Astrocyte (in vitro differentiated cells and primary cell): ENCODE measurements at regions not wholly inside any gene's neighbourhood (a gene's known extent, or its start where the extent isn't known, plus 50 kb on each side); places are given as distances from the start of the nearest gene placed in this dataset.

Experiments
- DNase-seq: peaks from one replicate; pipeline ENCODE4 v3.0.0-alpha.2; 2010; ENCODE audit warnings: low read depth
- FAIRE-seq: peaks from 2 replicates; lab custom pipeline; 2011; peaks lifted over from hg19 to GRCh38; lab: Jason Lieb, UNC
- H2AFZ ChIP-seq: 2 replicates; pipeline ENCODE4 v1.6.0; 2012; ENCODE audit warnings: low read depth, low read length, inconsistent platforms
- H3K27ac ChIP-seq: 2 replicates; pipeline ENCODE4 v1.5.1; 2011; ENCODE audit warnings: low read depth, low read length, inconsistent platforms
- H3K27me3 ChIP-seq: 2 replicates; pipeline ENCODE4 v1.6.0; 2011; ENCODE audit warnings: low read length, inconsistent platforms; ENCODE audit not compliant: insufficient read depth
- H3K36me3 ChIP-seq: 2 replicates; pipeline ENCODE4 v1.5.1; 2011; ENCODE audit warnings: low read length, inconsistent platforms; ENCODE audit not compliant: insufficient read depth
- H3K4me1 ChIP-seq: 2 replicates; pipeline ENCODE4 v1.5.1; 2011; ENCODE audit warnings: low read length, inconsistent platforms; ENCODE audit not compliant: insufficient read depth
- H3K4me2 ChIP-seq: 2 replicates; pipeline ENCODE4 v1.6.0; 2012; ENCODE audit warnings: low read length, inconsistent platforms
- H3K4me3 ChIP-seq: 2 replicates; pipeline ENCODE4 v1.5.1; 2011; ENCODE audit warnings: low read depth, mild to moderate bottlenecking, low read length, inconsistent platforms; ENCODE audit not compliant: insufficient read depth
- H3K79me2 ChIP-seq: 2 replicates; pipeline ENCODE4 v1.6.0; 2012; ENCODE audit warnings: mild to moderate bottlenecking, low read length, inconsistent platforms; ENCODE audit not compliant: insufficient read depth
- H3K9ac ChIP-seq: 2 replicates; pipeline ENCODE4 v1.6.0; 2012; ENCODE audit warnings: mild to moderate bottlenecking, low read length, inconsistent platforms
- H3K9me3 ChIP-seq: 2 replicates; pipeline ENCODE4 v1.5.1; 2012; ENCODE audit warnings: low read depth, mild to moderate bottlenecking, low read length, inconsistent platforms; ENCODE audit not compliant: insufficient read depth
- H4K20me1 ChIP-seq: 2 replicates; pipeline ENCODE4 v1.6.0; 2012; ENCODE audit warnings: low read length, inconsistent platforms; ENCODE audit not compliant: insufficient read depth
- H3K27ac Mint-ChIP-seq: one replicate; pipeline ENCODE4 v1.8.0; 2021; ENCODE audit warnings: mild to moderate bottlenecking, mixed read lengths; ENCODE audit not compliant: unreplicated experiment
- H3K27me3 Mint-ChIP-seq: one replicate; pipeline ENCODE4 v1.8.0; 2021; ENCODE audit warnings: low read depth, mixed read lengths; ENCODE audit not compliant: unreplicated experiment
- H3K36me3 Mint-ChIP-seq: one replicate; pipeline ENCODE4 v1.8.0; 2021; ENCODE audit warnings: low read depth, mixed read lengths; ENCODE audit not compliant: unreplicated experiment
- H3K4me1 Mint-ChIP-seq: one replicate; pipeline ENCODE4 v1.8.0; 2021; ENCODE audit warnings: low read depth, mixed read lengths; ENCODE audit not compliant: unreplicated experiment
- H3K4me3 Mint-ChIP-seq: one replicate; pipeline ENCODE4 v1.8.0; 2021; ENCODE audit warnings: mild to moderate bottlenecking, moderate library complexity, mixed read lengths; ENCODE audit not compliant: unreplicated experiment
- H3K9me3 Mint-ChIP-seq: one replicate; pipeline ENCODE4 v1.8.0; 2021; ENCODE audit warnings: mild to moderate bottlenecking, mixed read lengths; ENCODE audit not compliant: unreplicated experiment
- CTCF ChIP-seq: IDR thresholded peaks from 2 replicates; pipeline ENCODE4 v1.5.1; 2011; ENCODE audit warnings: low read depth, mild to moderate bottlenecking, inconsistent platforms, low read length, moderate library complexity; ENCODE audit not compliant: insufficient read depth
- EZH2 ChIP-seq: IDR thresholded peaks from 2 replicates; pipeline ENCODE4 v1.6.1; 2012; ENCODE audit warnings: mild to moderate bottlenecking, low read length, inconsistent platforms; ENCODE audit not compliant: insufficient read depth

GRCh38 chr12:19737019-19737418, 297.7 kb downstream of the AEBP2 start:
- H3K4me3 Mint-ChIP-seq, result no peak overlapping the region
- FAIRE-seq (no peak), DNase-seq (no peak)
- Histone ChIP-seq H3K9me3 (no peaks in the 10 kb centered on the region), H3K4me1 (no peaks in the 10 kb centered on the region), H3K4me3 (no peak overlapping the region), H4K20me1 (no peaks in the 10 kb centered on the region), H3K27me3 (no peaks in the 10 kb centered on the region), H3K9ac (no peak overlapping the region), H3K27ac (no peak overlapping the region), H3K4me2 (no peak overlapping the region), H3K79me2 (no peaks in the 10 kb centered on the region), H3K36me3 (no peaks in the 10 kb centered on the region), H2AFZ (no peak overlapping the region)
- H3K27ac Mint-ChIP-seq, result no peak overlapping the region
- no peak for TF ChIP-seq CTCF
- TF ChIP-seq EZH2, result no peak
- peaks cover 9% of the 10 kb centered on the region for H3K9me3 Mint-ChIP-seq
- peaks cover 2% of the 10 kb centered on the region for H3K36me3 Mint-ChIP-seq
- no peaks in the 10 kb centered on the region for H3K4me1 Mint-ChIP-seq
- no peaks in the 10 kb centered on the region for H3K27me3 Mint-ChIP-seq

DNA sequence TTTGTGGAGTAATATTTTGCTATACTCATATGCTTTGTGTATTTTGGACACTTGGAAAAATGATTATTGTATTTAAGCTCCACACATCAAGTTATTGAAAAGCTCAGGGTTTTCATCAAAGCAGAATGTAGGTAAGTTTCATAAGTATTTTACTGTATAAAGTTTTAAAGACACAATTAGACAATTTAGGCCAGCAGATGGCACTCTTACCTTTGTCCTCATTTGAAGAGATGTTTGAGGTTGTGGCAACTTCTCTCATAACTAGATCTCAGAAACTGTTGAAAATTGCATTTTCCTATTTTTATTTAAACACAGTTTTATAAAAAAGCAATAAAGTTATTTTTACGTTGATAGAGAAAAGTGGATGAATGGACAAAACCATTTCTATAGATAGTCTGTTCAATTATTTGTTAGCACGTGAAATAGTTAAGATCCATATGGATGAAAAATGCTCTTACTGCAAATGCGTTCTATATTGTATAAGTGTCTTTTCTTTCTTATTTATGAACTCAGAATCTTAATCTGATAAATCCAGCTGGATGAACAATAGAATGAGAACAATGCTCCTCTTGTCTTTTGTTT, 300.0 kb downstream of the AEBP2 start:
- Mint-ChIP-seq H3K9me3 (peaks cover 9% of the 10 kb centered on the region), H3K36me3 (peaks cover 2% of the 10 kb centered on the region), H3K4me1 (no peaks in the 10 kb centered on the region), H3K27me3 (peaks cover 2% of the 10 kb centered on the region), H3K27ac (no peak overlapping the region), H3K4me3 (no peak overlapping the region)
- Histone ChIP-seq H3K9ac (no peak overlapping the region), H2AFZ (no peak overlapping the region), H3K4me2 (no peak overlapping the region), H3K9me3 (no peaks in the 10 kb centered on the region), H3K27ac (no peak overlapping the region), H3K4me1 (no peaks in the 10 kb centered on the region), H3K27me3 (no peaks in the 10 kb centered on the region), H3K4me3 (no peak overlapping the region), H3K79me2 (no peaks in the 10 kb centered on the region), H4K20me1 (no peaks in the 10 kb centered on the region), H3K36me3 (no peaks in the 10 kb centered on the region)
- peak; percentile 52 for DNase-seq
- TF ChIP-seq EZH2 (no peak), CTCF (peak; percentile 59)
- peak; percentile 13 for FAIRE-seq

DNA sequence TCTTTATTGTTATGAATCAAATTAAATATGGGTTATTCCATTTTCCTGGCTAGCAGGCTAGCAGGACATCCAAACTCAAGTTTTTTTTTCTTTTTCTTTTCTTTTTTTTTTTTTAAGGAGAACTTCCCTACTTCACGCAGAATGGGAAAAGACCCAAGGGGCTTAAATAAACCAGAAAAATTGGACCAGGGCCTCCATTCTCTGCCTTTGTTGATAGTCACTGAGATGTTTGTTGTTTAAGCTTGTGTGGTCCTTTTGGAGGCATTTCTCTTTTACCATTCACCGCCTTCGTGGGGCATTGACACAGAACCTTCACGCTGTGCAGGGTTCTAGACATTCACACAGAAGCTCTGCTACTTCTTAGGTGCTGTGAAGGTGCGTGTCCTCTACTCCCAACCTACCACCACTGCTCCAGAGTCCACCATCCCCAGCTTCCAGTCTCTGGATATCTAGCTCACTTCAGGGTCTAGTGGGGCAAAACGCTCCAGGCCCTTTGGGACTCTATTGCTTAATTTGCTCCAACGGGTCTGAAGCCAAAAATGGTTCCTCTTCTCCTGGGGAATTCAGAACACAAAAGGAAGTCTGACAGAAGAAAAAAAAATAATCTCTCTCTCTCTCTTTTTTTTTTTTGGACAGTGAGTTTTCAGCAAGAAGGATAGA, 301.3 kb downstream of the AEBP2 start:
- peaks cover 2% of the 10 kb centered on the region for H3K27me3 Mint-ChIP-seq
- no peak overlapping the region for H3K4me3 ChIP-seq
- H3K9me3 Mint-ChIP-seq, result no peaks in the 10 kb centered on the region

More for the DNA sequence above, 301.3 kb downstream of the AEBP2 start:
- H3K27ac Mint-ChIP-seq, result no peak overlapping the region
- H3K4me1 Mint-ChIP-seq, result no peaks in the 10 kb centered on the region
- H3K36me3 ChIP-seq, result no peaks in the 10 kb centered on the region
- H3K36me3 Mint-ChIP-seq, result no peaks in the 10 kb centered on the region
- H3K4me1 ChIP-seq, result peaks cover 7% of the 10 kb centered on the region
- no peaks in the 10 kb centered on the region for H3K9me3 ChIP-seq
- no peak overlapping the region for H3K27ac ChIP-seq
- H4K20me1 ChIP-seq, result no peaks in the 10 kb centered on the region
- FAIRE-seq (no peak), DNase-seq (no peak)
- no peak overlapping the region for H2AFZ ChIP-seq
- H3K4me3 Mint-ChIP-seq, result no peak overlapping the region
- H3K9ac ChIP-seq, result no peak overlapping the region
- no peaks in the 10 kb centered on the region for H3K27me3 ChIP-seq
- H3K79me2 ChIP-seq, result no peaks in the 10 kb centered on the region
- TF ChIP-seq EZH2, result no peak
- no peak for TF ChIP-seq CTCF
- no peak overlapping the region for H3K4me2 ChIP-seq
